ENCODE measurements at regions not wholly inside any gene's neighbourhood (a gene's known extent, or its start where the extent isn't known, plus 50 kb on each side); places are given as distances from the start of the nearest gene placed in this dataset.
"Not testable (repeated sequence)": the region's sequence is repeated elsewhere in the genome, so short reads cannot be mapped to it uniquely, and the experiment has no call there.

DNA sequence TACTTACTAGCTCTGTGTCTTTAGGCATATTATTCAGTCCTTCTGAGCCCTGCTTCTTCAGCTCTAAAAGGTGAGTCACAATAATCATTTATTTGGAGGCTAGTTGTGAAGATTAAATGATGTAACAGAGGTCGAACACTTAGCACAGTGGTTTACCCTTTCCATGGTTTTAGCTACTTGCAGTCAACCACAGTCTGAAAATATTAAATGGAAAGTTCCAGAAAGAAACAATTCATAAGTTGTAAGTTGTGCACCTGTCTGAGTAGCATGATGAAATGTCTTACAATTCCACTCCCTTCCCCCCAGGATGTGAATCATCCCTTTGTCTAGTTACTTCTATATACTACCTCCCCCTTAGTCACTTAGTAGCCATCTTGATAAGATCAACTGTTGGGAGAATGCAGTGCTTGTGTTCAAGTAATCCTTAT, 217.6 kb upstream of the THUMPD2 start:
- DNase-seq (ENCODE audit: low read depth): peak; percentile 92

DNA sequence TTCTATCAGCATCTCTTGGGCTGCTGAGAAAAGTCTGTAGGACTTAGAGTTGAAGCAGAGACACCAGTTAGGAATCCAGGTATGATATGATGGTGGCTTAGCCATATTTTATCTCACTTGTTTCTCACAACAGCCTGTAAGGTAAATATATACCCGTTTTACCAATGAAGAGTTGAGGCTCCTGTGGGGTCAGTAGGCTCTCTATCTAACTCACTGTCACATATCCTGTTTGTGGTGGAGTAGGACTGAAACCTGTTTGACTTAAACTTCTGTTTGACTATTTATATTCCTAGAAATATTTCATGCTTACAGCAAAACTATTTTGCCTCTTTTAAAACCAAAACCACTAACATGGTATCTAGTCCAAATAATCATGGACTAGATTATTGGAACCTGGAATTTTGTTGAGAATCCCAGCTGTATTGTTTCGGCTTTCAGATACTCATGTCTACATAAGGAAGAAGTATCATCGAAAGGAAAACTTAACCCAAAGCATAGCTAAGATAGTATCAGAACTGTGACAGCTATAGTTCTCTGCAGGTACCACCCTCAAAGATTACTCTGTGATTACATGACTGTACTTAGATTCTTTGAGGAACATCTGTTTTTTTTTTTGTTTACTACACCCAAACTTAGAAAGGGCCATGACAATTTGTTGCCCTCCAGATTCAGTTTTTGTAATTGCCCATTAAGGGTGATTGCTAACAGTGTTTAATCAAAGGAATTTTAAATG, 216.1 kb upstream of the THUMPD2 start:
- no peak for DNase-seq (ENCODE audit: low read depth)

DNA sequence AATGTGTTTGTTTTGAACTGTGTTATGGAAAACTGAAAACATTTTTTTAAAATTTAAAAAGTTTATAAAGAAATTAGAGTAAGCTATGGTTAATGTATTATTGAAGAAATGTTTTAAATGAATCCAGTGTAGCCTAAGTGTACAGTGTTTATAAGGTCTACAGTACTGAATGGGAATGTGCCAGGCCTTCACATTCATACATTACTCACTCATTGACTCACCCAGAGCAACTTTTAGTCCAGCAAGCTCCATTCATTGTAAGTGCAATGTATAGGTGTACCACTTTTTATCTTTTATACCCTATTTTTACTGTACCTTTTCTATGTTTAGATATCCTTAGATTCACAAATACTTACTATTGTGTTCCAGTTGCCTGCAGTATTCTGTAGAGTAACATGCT, 215.1 kb upstream of the THUMPD2 start:
- DNase-seq (ENCODE audit: low read depth): peak; percentile 61

DNA sequence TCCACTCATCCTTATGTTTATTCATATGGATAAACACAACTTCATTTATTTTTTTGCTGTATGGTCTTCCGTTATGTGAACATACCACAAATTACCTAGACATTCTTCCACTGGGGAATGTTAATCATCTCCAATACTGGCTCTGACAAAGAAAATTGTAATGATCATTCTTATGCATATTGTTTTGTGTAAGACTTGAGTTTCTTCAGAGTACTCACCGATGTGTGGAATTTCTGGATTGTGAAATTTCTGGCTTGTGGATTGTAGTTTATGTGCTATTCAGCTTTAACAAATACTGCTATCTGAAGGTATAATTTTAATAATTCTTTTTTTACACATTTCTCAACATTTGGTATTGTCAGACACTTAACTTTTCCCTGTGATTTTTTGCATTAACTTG, 212.2 kb upstream of the THUMPD2 start:
- no peak for DNase-seq (ENCODE audit: low read depth)

DNA sequence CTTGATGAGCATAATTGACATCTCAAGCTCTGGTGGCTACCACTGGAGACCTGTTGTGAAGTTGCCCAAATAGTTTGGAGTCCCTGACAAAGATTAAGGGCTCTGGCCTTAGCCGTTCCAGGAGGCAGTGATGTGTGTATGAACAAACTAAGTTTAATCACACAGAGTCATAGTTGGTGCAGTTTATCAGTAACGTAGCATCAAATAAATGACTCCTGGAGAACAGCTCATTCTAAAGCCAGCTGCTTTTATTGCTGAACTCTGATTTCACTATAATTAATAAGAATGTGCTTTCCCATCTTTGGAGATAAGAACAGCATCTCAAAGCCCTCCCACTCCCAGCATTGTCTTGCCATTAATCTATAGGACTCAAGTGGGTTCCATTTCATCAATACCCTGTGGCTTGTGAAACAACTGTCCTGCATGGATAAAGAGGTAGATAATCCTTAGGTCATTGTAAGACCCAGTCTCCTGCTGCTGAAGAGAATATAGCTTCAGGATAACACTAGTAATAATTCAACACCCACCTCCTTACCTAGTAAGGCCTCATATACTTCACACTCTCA, 211.4 kb upstream of the THUMPD2 start:
- no peak for DNase-seq (ENCODE audit: low read depth)

DNA sequence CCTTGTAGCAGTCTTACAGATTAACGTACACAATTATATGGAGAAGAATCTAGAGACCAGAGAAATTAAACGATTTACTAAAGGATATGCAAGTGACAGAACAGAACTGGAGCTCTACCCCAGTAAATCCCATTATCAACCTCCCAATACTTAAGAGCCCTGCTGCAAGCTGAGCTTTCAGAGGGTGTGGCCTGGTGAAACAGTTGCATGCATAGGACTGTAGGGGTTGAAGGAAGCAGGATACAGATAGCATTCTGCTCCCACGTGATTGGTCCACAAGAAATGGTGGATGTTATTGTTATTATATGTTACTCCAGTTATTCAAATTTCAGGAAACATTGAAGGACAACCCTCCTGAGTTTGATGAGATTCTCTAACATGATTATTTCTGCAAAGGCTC, 210.8 kb upstream of the THUMPD2 start:
- DNase-seq (ENCODE audit: low read depth): no peak

DNA sequence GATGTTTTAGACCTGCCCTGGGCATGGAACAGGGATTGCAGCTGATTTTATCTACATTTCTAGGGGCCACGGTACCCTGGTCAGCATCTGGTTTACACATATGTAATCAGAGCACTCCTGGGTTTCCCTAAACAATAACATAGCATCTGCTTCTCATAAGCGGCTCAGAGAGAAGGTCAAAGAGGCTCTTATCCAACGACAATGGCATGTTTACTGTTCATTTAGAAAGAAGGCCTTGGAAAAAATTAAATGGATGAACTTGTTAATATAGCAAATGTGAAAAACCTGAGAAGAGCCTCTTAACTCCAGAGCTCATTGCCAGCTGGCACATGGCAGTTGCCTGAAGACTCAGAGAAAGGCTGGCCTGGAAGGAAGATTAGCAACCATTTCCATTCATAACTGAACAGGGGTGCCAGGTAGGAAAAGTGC, 202.8 kb upstream of the THUMPD2 start:
- no peak for DNase-seq (ENCODE audit: low read depth)

DNA sequence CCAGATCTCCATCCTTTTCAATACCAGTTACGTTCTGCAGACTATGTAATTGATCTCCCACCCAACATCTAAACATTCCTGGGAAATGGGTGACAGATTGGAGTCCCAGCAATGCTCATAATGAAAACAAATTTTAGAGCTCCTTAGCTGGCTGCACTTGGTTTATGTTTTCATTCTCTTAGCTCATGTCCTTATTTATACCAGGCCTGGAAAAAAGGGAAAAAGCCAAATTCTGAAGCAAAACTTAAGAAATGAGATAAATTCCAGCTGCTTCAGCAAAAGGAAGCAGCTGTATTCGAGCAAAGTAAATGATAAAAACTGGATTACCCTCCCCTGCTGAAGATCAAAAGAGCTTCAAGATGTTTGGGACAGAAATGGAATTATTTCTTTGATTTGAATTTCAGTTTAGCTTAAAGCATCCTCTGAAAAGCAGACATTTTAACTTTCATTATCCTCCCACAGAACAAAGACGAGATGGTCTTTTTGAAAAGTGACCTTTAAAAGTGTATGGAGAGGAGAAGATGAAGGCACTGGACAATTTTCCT, 196.5 kb upstream of the THUMPD2 start:
- DNase-seq (ENCODE audit: low read depth): no peak

DNA sequence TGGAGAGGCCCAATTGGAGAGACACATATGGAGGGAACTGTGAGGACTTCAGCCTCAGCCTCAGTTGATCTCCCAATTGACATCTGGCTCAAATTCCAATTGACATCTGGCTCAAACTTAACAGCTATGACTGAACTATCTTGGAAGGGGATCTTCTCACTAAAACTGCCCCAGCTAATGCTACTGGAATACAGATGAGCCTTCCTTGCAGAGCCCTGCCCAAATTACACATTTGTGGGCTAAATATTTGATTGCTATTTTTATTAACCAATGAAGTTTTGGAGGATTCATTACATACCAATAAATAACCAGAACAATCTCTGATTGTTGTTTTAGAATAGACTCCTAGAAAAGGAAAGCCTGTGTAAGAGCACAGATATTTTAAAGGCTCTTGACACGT, 189.0 kb upstream of the THUMPD2 start:
- no peak for DNase-seq (ENCODE audit: low read depth)

DNA sequence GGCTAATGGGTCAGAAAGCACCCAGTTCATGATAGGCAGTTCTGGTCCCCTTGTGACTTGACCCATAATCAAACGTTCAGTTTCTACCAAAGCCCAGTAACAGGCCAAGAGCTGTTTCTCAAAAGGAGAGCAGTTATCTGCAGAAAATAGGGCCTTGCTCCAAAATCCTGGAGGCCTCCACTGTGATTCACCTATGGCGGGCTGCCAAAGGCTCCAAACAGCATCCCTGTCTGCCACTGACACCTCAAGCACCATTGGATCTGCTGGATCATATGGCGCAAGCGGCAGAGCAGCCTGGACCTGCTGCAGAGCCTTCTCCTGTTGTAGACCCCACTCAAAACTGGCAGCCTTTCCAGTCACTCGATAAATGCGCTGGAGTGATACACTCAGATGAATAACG, 181.6 kb upstream of the THUMPD2 start:
- not testable (repeated sequence) for DNase-seq (ENCODE audit: low read depth)

DNA sequence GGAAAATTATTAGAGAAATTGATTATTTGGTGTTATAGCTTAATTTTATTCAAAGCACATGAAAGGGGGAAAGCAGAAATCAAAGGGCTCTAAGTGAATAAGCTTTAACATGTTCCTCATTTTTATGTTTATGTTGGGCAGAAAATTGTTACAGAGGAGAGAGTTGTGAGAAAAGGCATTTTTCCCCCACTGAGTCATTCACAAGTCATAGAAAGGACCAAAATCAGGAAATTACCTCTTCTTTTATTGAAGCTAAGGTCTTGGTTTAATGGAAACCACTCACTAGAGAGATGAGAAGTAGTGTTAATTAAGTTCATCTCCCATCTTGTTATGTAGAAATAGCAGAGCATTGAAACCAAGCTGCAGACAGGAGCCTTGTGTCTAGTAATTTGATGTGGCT, 175.3 kb upstream of the THUMPD2 start:
- no peak for DNase-seq (ENCODE audit: low read depth)

DNA sequence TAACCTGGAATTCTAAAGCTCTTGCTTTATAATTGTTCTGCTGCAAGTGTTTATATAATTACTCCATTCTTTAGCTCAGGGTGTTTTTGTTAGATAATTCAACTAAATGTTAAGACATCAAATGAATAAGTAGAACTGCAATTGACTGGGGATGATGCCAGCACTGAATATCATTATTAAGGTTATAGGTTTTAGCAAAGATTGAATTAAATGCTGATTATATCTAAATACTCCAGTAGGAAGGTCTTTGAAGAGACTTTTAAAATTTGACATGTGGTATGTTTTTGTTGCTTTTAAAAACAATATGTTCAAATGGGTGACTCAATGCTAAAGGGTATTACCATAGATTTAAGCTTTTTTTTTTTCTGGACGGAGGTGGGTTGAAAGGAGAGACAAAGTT, 170.1 kb upstream of the THUMPD2 start:
- no peak for DNase-seq (ENCODE audit: low read depth)

DNA sequence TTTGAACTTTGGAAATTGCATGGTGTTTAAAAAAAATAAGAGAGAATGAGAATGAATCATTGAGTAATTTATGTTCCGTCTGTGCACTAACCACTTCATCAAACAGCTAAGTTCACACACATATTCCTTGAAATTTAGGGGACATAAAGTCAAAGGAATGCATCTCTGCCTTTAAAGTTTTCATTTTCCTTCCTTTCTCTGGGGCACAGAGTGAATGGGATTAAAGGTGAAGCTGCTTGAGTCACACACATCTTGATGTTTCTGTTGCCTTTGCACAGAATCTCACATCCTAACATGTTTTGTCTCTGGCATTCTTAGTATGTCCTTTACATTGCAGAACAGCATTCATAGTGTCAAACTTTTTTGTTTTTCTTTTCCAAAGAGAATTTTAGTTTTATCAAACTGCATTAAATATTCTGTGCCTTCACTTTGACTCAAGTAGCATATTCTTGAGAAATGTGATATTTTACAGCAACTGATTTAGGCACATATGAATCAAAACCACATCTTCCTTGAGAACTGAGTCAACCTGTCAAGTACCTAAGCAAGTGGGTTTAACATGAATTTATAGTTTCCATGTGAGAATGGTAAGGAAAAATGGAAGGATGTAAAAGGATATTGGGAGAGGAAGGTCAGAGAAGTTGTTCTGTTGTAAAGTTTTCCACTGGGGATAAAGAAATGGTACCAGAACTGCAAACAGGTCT, 169.1 kb upstream of the THUMPD2 start:
- DNase-seq (ENCODE audit: low read depth): no peak

DNA sequence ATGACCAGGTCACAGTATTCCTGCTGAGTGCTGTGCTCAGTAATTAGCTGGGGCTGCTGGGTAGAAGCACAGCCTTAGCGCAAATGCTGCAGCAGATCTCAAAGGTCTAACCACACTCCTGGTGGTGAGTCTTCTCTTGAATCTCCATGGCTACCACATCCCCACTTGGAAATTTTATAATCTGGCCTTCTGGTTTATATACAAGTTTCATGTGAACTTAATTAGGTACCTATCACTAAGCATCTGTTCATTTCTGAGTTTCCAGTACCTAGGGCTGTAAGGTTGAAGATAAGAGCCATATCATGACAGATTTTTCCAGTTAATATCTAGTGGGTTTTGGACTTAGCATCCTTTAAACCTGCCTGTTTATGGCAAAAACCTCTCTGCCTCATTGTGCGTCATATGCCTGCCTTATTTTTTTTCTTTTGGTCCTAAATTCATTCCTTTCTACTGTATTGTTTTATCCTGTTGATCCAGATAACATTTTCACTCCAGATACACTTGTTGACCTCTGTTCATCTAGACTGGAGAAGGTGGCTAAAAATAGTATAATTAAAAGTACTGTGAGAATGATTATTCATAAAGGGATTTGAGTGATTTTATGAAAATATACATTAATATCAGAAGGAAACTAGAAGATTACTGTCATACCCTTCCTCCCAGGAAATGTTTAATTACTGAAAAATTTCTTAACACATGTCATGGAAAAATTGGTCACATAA, 168.4 kb upstream of the THUMPD2 start:
- no peak for DNase-seq (ENCODE audit: low read depth)

DNA sequence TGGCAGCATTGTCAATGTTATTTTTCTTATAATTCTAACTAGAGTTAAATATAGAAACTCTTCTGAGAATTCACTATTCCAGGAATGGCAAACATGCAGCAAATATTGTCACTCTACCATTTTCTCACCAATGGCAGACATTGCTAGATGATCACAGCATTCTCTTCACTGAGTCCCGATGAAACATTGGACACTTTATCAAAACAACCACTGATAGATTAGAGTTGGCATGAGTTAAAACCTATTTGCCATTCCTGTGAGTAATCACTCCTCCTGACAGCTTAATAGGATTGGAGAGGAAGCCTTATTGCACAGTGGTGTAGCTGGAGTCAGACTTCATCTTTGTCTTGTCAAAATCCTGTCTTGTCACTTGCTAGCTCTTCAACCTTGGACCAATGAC, 163.9 kb upstream of the THUMPD2 start:
- no peak for DNase-seq (ENCODE audit: low read depth)

DNA sequence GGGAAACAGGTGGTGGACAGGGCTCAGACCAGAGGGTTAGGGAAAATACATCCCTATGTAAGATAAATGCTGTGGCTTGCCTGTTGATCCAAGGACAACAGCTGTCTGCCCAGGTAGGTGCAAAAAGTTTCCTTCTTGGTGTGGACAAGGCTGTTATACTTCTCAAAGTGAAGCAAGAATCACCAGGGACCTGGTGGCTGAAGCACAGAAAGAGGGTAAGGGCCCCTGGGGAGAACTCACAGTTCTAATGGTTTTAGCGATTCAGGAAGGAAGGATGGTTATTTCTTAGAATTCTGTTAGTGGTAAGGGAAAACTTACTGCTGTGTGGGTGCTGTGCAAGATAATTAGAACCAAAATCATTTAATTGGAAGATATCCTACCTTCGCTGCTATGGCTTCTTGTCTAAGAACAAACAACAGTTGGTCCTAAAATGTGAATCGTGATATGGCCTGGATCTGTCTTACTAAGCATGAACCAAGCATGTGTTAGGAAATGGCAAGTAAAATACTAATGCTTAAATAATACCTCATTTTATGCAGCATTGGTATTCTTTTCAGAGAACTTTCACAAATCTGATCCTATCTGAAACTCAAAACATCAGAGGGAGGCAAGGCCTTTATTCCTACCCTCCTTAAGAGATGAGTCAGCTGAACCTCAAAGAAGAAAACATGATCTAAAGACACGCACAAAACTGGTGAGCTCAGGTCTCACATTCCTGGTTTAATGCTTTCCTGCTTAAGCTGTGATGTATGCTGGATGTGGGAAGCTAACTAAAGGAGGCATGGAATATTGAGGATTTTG, 159.2 kb upstream of the THUMPD2 start:
- peak; percentile 87 for DNase-seq (ENCODE audit: low read depth)

DNA sequence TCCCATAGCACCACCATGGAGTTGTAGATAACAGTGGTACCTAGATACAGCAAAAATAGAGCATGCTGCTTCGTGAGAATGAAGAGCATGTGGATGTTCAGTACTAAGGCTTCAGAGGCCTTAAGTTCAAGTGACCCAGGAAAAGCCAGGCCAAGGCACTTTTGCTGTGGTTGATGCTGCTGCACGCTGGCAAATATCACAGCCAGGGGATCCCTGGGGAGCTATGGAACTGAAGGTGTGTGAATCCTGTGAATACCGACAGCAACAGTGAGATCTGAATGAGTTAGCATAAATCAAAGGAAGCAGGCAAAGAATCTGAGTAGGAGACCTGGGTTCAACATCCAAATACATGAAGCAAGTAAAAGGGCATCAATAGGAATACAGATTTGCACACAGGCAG, 158.6 kb upstream of the THUMPD2 start:
- DNase-seq (ENCODE audit: low read depth): no peak

DNA sequence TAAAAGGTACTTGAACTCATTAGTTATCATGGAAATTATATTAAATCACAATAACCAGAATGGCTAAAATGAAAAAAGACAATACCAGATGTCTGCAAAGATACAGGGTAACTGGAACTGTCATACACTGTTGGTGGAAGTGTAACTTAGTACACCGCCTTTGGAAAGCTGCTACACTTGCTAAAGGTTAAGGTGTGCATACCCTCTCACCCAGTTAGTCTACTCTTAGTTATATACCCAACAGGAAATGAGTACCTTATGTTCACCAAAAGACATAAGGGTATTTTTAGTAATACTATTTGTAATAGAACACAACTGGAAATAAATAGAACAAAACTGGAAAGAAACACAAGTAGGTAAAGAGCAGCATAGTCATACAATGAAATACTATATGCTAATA, 155.8 kb upstream of the THUMPD2 start:
- no peak for DNase-seq (ENCODE audit: low read depth)

DNA sequence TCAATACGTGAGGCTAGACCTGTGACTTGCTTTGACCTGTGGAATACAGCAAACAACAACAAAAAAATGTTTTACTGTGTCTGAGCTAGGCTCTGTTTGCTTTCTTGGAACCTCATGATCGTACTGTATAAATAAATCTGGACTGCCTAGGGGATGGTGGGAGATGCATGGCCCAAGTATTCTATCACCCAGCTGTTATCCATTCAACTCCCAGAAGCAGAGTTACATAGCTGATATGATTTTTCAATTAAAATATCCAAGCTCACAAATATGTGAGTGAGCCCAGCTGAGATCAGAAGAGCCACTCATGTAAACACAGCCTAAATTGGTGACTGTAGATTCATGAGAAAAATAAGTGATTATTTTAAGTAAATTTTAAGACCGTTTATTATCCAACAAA, 154.1 kb upstream of the THUMPD2 start:
- no peak for DNase-seq (ENCODE audit: low read depth)

DNA sequence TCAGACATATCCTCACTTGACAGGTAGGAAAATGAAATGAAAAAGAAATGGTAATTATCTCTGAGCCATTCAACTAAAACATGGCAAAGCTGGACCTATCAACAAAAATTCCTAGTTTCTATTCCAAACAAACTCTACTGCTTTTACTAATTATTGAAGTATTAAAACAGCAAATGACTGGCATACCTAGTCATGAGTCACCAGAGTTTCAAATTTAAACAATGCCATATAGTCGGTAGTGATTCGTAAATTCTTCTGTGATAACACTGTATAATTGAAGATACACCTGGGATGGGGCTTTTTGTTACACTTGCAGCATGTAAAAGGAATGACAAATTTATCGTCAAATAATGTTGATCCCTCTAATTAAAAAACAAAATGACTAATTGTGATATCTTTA, 153.1 kb upstream of the THUMPD2 start:
- DNase-seq (ENCODE audit: low read depth): no peak

DNA sequence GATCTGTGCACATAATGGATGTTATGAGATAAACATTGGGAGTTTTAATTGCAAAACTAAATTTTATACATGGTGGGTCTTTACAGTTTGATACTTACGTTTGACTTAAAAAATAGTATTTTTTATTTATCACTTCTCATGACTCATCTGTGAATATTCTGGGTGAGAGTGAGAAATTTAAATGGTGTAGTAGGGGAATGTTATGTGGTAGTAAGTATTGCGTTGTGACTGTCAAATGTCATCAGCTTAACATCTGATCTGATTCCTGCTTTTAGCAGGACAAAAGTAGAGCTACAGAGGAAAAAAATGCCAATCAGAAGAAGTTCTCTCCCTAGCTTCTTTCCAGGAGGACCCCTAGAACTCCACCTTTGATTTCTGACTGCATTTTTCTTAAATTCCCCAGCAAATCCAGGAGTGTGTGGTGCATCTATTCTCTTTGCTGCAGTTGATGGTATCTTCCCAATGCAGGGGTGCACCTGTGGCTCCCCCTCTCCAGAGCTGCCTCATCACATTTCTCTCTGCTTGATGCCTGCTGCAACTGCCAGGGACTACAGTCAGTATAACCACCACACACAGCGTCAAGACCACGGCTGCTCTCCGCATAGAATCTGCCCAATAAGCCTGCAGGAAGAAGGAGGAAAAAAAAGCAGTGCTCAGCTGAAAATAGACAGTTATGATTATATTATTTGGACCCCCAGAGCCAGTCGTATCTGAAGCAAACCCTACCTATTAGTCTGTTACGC, 151.3 kb upstream of the THUMPD2 start:
- DNase-seq (ENCODE audit: low read depth): no peak
